Right cardiac atrium (tissue), 5 donors: ENCODE measurements at regions not wholly inside any gene's neighbourhood (a gene's known extent, or its start where the extent isn't known, plus 50 kb on each side); places are given as distances from the start of the nearest gene placed in this dataset.

Experiments used
- ATAC-seq, 2 donors: fragments of 200-7000 bp; cut with Tn5 transposase; one replicate each; pipeline versions ENCODE4 v1.8.0 to v1.9.1; 2020; ENCODE audit warnings: moderate library complexity in 2 of 2, mild to moderate bottlenecking in 1 of 2
- DNase-seq, 3 donors: peaks; one replicate each; pipeline ENCODE4 v3.0.0-alpha.2; 2020
- H3K27ac ChIP-seq: one replicate; pipeline ENCODE4 v1.5.1; 2013; ENCODE audit warnings: mild to moderate bottlenecking, low read length, control low read depth, moderate library complexity
- H3K27me3 ChIP-seq: one replicate; pipeline ENCODE4 v1.6.1; 2013; ENCODE audit not compliant: control insufficient read depth, insufficient read depth
- H3K4me1 ChIP-seq: one replicate; pipeline ENCODE4 v1.6.1; 2013; ENCODE audit warnings: low read length; ENCODE audit not compliant: control insufficient read depth, insufficient read depth
- H3K4me3 ChIP-seq: one replicate; pipeline ENCODE4 v1.5.1; 2013; ENCODE audit warnings: low read length, control low read depth
- H3K9me3 ChIP-seq: one replicate; pipeline ENCODE4 v1.6.1; 2013; ENCODE audit warnings: low read length; ENCODE audit not compliant: control insufficient read depth
- WGBS: extraction: QIAGEN DNeasy Blood & Tissue Kit; methylation state at CpG from one replicate; pipeline ENCODE4 v1.1.7; 2013; 5-methylcytosine and 5-hydroxymethylcytosine counted together
- intact Hi-C, 4 donors: fragments of 100-400 bp; cut with DNase I; formaldehyde crosslinking; loops; one replicate each; pipeline versions ENCODE4 v1.11.0 to v1.14.0; 2022 to 2023
- donor health status: healthy with polysubstance abuse.
- donor health status: DM: no; HTN: yes; CAD: no.
- donor health status: DM: no; HTN: no; CAD: no.
- donor health status: DM: no; HTN: yes; CAD: no; lungs with severe emphysema.
- donor health status: DM: yes; HTN: yes; CAD: no.

GRCh38 chr3:19717736-19718135 is 216.3 kb downstream of the EFHB start:
- Histone ChIP-seq H3K9me3 (no peaks in the 10 kb centered on the region), H3K4me1 (no peaks in the 10 kb centered on the region), H3K4me3 (no peak overlapping the region), H3K27me3 (no peaks in the 10 kb centered on the region), H3K27ac (no peak overlapping the region)
- ATAC-seq (no peak), DNase-seq (no peak)
- intact Hi-C loops, result no loop called here

- Histone ChIP-seq H3K27ac (no peak overlapping the region), H3K9me3 (no peaks in the 10 kb centered on the region), H3K4me3 (no peak overlapping the region), H3K4me1 (no peaks in the 10 kb centered on the region), H3K27me3 (no peaks in the 10 kb centered on the region)
- DNase-seq (no peak), ATAC-seq (no peak)
- intact Hi-C loops, result no loop called here
These were observed 222.7 kb downstream of the EFHB start for GRCh38 chr3:19711160-19711782.

- intact Hi-C loops, result no loop called here
- Histone ChIP-seq H3K4me3 (no peak overlapping the region), H3K27me3 (no peaks in the 10 kb centered on the region), H3K27ac (no peak overlapping the region), H3K9me3 (no peaks in the 10 kb centered on the region), H3K4me1 (no peaks in the 10 kb centered on the region)
- DNase-seq (peak in 2 of 3 donors; percentile 41 to 53), ATAC-seq (peak in 1 of 2 donors; percentile 26)
- WGBS, result 89% methylated on average over 60 of the region's 60 CpGs
These were observed 231.5 kb downstream of the EFHB start for GRCh38 chr3:19702416-19703078.

GRCh38 chr3:19688767-19689166 is 245.2 kb downstream of the EFHB start:
- H3K27me3 ChIP-seq, result no peaks in the 10 kb centered on the region
- no peak for ATAC-seq
- no peaks in the 10 kb centered on the region for H3K4me1 ChIP-seq
- H3K4me3 ChIP-seq, result no peak overlapping the region
- DNase-seq, result no peak
- WGBS, result 49% methylated on average over 2 of the region's 2 CpGs
- intact Hi-C loops, result no loop called here
- no peak overlapping the region for H3K27ac ChIP-seq
- no peaks in the 10 kb centered on the region for H3K9me3 ChIP-seq

- no peaks in the 10 kb centered on the region for H3K27me3 ChIP-seq
- H3K4me3 ChIP-seq, result no peak overlapping the region
- H3K27ac ChIP-seq, result no peak overlapping the region
- WGBS, result 73% methylated on average over 2 of the region's 2 CpGs
- intact Hi-C loops, result no loop called here
- ATAC-seq (no peak), DNase-seq (no peak)
- H3K4me1 ChIP-seq, result no peaks in the 10 kb centered on the region
- H3K9me3 ChIP-seq, result no peaks in the 10 kb centered on the region
These were observed 265.9 kb downstream of the EFHB start for GRCh38 chr3:19668163-19668562.

- intact Hi-C loops, result no loop called here
- Histone ChIP-seq H3K4me1 (no peaks in the 10 kb centered on the region), H3K9me3 (no peaks in the 10 kb centered on the region), H3K27me3 (no peaks in the 10 kb centered on the region), H3K27ac (no peak overlapping the region), H3K4me3 (no peak overlapping the region)
- WGBS, result 79% methylated on average over 6 of the region's 6 CpGs
- ATAC-seq, result no peak
- DNase-seq, result no peak
These were observed 271.5 kb downstream of the EFHB start for GRCh38 chr3:19662486-19662885.

- no peaks in the 10 kb centered on the region for H3K9me3 ChIP-seq
- no peak for DNase-seq
- no peak overlapping the region for H3K4me3 ChIP-seq
- ATAC-seq, result no peak
- H3K4me1 ChIP-seq, result no peaks in the 10 kb centered on the region
- H3K27ac ChIP-seq, result no peak overlapping the region
- intact Hi-C loops, result no loop called here
- H3K27me3 ChIP-seq, result no peaks in the 10 kb centered on the region
These were observed 281.7 kb downstream of the EFHB start for GRCh38 chr3:19652336-19652735.

- H3K4me3 ChIP-seq, result no peak overlapping the region
- no peaks in the 10 kb centered on the region for H3K27me3 ChIP-seq
- no peak overlapping the region for H3K27ac ChIP-seq
- no peak for ATAC-seq
- 63% methylated on average over 2 of the region's 2 CpGs for WGBS
- H3K4me1 ChIP-seq, result no peaks in the 10 kb centered on the region
- intact Hi-C loops, result no loop called here
- DNase-seq, result no peak
- no peaks in the 10 kb centered on the region for H3K9me3 ChIP-seq
These were observed 288.9 kb downstream of the EFHB start for GRCh38 chr3:19645093-19645492.

GRCh38 chr3:19644405-19644804 is 289.6 kb downstream of the EFHB start:
- Histone ChIP-seq H3K4me3 (no peak overlapping the region), H3K9me3 (no peaks in the 10 kb centered on the region), H3K27ac (no peak overlapping the region), H3K4me1 (no peaks in the 10 kb centered on the region), H3K27me3 (no peaks in the 10 kb centered on the region)
- ATAC-seq (no peak), DNase-seq (no peak)
- WGBS, result 57% methylated on average over 2 of the region's 2 CpGs
- intact Hi-C loops, result no loop called here

- no peak overlapping the region for H3K27ac ChIP-seq
- no peaks in the 10 kb centered on the region for H3K4me1 ChIP-seq
- no peaks in the 10 kb centered on the region for H3K27me3 ChIP-seq
- H3K4me3 ChIP-seq, result no peak overlapping the region
- DNase-seq (no peak), ATAC-seq (no peak)
- intact Hi-C loops, result no loop called here
- H3K9me3 ChIP-seq, result no peaks in the 10 kb centered on the region
- WGBS, result 60% methylated on average over 2 of the region's 2 CpGs
These were observed 292.6 kb downstream of the EFHB start for GRCh38 chr3:19641408-19641807.

- Histone ChIP-seq H3K27ac (no peak overlapping the region), H3K4me1 (no peaks in the 10 kb centered on the region), H3K27me3 (no peaks in the 10 kb centered on the region), H3K4me3 (no peak overlapping the region), H3K9me3 (no peaks in the 10 kb centered on the region)
- intact Hi-C loops, result no loop called here
- WGBS, result 75% methylated on average over 5 of the region's 5 CpGs
- DNase-seq, result no peak
- ATAC-seq, result no peak
These were observed 301.6 kb downstream of the EFHB start for GRCh38 chr3:19632099-19633074.
